ENCODE measurements at regions not wholly inside any gene's neighbourhood (a gene's known extent, or its start where the extent isn't known, plus 50 kb on each side); places are given as distances from the start of the nearest gene placed in this dataset.

GRCh38 chr5:105868038-105868780 lies 1802.5 kb downstream of the EFNA5 start:
- no peak for TF ChIP-seq YY1 (IDR thresholded peaks at IDR 0.05; ENCODE audit: low read depth)
- TF ChIP-seq RAD21 (IDR thresholded peaks at IDR 0.05; ENCODE audit: low read depth), result no peak

DNA sequence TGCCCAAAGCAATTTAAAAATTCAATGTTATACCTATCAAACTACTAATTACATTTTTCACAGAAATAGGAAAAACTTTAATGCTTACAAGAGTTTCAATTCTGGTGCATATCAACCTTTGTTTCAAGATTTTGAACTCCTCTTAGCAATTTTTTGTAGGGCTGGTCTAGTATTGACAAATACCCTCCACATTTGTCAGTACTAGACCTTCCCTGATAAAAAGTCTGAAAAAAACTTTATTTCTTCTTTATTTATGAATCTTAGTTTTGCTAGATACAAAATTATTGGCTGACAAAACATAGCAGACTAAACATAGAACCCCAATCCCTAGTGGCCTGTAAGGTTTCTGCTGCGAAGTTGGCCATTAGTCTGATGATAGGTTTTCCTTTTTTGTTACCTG lies 1804.9 kb downstream of the EFNA5 start:
- TF ChIP-seq TEAD4 (IDR thresholded peaks at IDR 0.05), result no peak
- TF ChIP-seq TAF1 (IDR thresholded peaks at IDR 0.05; ENCODE audit: low read depth), result no peak
- no peak for TF ChIP-seq RAD21 (IDR thresholded peaks at IDR 0.05; ENCODE audit: low read depth)
- TF ChIP-seq REST (IDR thresholded peaks at IDR 0.05; ENCODE audit: low read depth), result no peak
- no peak for TF ChIP-seq MAX (IDR thresholded peaks at IDR 0.05)
- no peak for TF ChIP-seq TCF12 (IDR thresholded peaks at IDR 0.05; ENCODE audit: low read depth)
- no peak for TF ChIP-seq EGR1 (IDR thresholded peaks at IDR 0.05)
- no peak for TF ChIP-seq CREB1 (IDR thresholded peaks at IDR 0.05; ENCODE audit: low read depth)
- TF ChIP-seq ZBTB7A (IDR thresholded peaks at IDR 0.05; ENCODE audit: low read depth), result no peak

GRCh38 chr5:105849701-105850100 lies 1821.0 kb downstream of the EFNA5 start:
- TF ChIP-seq EP300 (IDR thresholded peaks at IDR 0.05; ENCODE audit: borderline replicate concordance) (no peak), TEAD4 (IDR thresholded peaks at IDR 0.05) (no peak), CREB1 (IDR thresholded peaks at IDR 0.05; ENCODE audit: low read depth) (no peak), FOXM1 (IDR thresholded peaks at IDR 0.05; ENCODE audit: borderline replicate concordance, low read depth) (no peak), NFIC (IDR thresholded peaks at IDR 0.05) (no peak), ZBTB7A (IDR thresholded peaks at IDR 0.05; ENCODE audit: low read depth) (no peak), RAD21 (IDR thresholded peaks at IDR 0.05; ENCODE audit: low read depth) (no peak), YY1 (IDR thresholded peaks at IDR 0.05; ENCODE audit: low read depth) (no peak), CEBPB (IDR thresholded peaks at IDR 0.05) (no peak), TCF12 (IDR thresholded peaks at IDR 0.05; ENCODE audit: low read depth) (no peak), EGR1 (IDR thresholded peaks at IDR 0.05) (no peak), MAX (IDR thresholded peaks at IDR 0.05) (no peak)
- TF ChIP-seq, protein P1, sequence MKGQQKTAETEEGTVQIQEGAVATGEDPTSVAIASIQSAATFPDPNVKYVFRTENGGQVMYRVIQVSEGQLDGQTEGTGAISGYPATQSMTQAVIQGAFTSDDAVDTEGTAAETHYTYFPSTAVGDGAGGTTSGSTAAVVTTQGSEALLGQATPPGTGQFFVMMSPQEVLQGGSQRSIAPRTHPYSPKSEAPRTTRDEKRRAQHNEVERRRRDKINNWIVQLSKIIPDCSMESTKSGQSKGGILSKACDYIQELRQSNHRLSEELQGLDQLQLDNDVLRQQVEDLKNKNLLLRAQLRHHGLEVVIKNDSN (IDR thresholded peaks at IDR 0.05), result no peak

DNA sequence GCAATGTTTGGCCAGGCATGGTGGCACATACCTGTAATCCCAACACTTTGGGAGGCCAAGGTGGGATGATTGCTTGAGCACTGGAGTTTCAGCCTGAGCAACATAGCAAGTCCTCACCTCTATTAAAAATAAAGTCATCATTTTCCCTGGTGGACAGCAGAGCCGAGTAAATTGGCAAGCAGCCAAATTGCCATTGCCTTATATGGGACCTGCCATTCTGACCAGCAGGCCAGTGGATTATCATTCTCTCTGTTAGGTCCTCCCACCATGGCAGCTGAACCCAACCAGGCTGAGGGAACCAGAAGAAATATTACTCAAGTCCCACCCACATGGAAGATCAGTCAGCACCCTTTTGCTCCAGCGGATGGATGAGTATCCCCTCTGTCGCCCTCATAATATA lies 1829.9 kb downstream of the EFNA5 start:
- TF ChIP-seq EGR1 (IDR thresholded peaks at IDR 0.05) (no peak), MAX (IDR thresholded peaks at IDR 0.05) (no peak), TAF1 (IDR thresholded peaks at IDR 0.05; ENCODE audit: low read depth) (no peak), NFIC (IDR thresholded peaks at IDR 0.05) (peak; percentile 84), CREB1 (IDR thresholded peaks at IDR 0.05; ENCODE audit: low read depth) (no peak), TCF12 (IDR thresholded peaks at IDR 0.05; ENCODE audit: low read depth) (no peak)

DNA sequence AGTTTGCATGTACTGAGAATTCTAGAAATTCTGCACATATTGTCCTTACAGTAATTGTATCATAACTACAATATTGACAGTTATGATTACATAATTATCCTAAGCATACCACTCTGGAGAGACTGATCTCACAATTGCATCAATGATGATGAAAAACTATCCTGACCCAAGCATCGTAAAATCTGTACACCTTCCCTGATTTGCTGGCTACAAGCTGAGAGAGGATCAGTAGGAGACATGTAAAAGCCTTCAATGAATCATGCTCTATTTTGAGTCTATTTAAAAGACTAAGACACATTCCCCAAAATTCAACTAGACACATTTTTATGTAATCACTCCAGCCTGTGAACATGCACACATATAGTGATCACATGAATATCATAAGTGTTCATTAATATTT lies 1833.8 kb downstream of the EFNA5 start:
- no peak for TF ChIP-seq EP300 (IDR thresholded peaks at IDR 0.05; ENCODE audit: borderline replicate concordance)

GRCh38 chr5:105836268-105836667 lies 1834.5 kb downstream of the EFNA5 start:
- no peak for TF ChIP-seq FOXM1 (IDR thresholded peaks at IDR 0.05; ENCODE audit: borderline replicate concordance, low read depth)
- no peak for TF ChIP-seq EP300 (IDR thresholded peaks at IDR 0.05; ENCODE audit: borderline replicate concordance)

DNA sequence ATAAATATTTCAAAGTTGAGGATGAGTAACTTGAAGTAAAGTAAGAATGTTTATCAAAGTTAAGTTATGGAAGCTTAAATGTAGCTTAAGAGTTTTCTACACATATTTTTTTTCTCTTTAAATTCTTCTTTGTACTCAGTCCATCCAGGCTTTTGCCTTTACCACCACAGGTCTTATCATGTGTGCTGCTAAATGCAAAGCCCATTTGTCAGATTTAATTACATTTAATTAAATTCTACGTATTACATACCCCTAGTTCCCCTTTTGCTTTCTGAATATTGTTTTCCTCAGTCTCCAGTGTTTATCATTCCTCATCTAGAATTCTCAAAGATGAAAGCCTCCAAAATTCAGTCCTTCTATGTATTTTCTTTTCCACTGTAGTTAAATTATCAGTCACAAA lies 1841.9 kb downstream of the EFNA5 start:
- TF ChIP-seq REST (IDR thresholded peaks at IDR 0.05; ENCODE audit: low read depth), result no peak
- TF ChIP-seq FOXM1 (IDR thresholded peaks at IDR 0.05; ENCODE audit: borderline replicate concordance, low read depth), result no peak
- no peak for TF ChIP-seq TAF1 (IDR thresholded peaks at IDR 0.05; ENCODE audit: low read depth)
- TF ChIP-seq, protein P1 (IDR thresholded peaks at IDR 0.05), result no peak
- TF ChIP-seq NFIC (IDR thresholded peaks at IDR 0.05), result no peak
- TF ChIP-seq EGR1 (IDR thresholded peaks at IDR 0.05), result no peak
- no peak for TF ChIP-seq RAD21 (IDR thresholded peaks at IDR 0.05; ENCODE audit: low read depth)
- TF ChIP-seq EP300 (IDR thresholded peaks at IDR 0.05; ENCODE audit: borderline replicate concordance), result no peak
- no peak for TF ChIP-seq MAX (IDR thresholded peaks at IDR 0.05)
- no peak for TF ChIP-seq CEBPB (IDR thresholded peaks at IDR 0.05)
- no peak for TF ChIP-seq TCF12 (IDR thresholded peaks at IDR 0.05; ENCODE audit: low read depth)
- TF ChIP-seq YY1 (IDR thresholded peaks at IDR 0.05; ENCODE audit: low read depth), result no peak
- no peak for TF ChIP-seq ZBTB7A (IDR thresholded peaks at IDR 0.05; ENCODE audit: low read depth)
- TF ChIP-seq CREB1 (IDR thresholded peaks at IDR 0.05; ENCODE audit: low read depth), result no peak
